ENCODE measurements at regions not wholly inside any gene's neighbourhood (a gene's known extent, or its start where the extent isn't known, plus 50 kb on each side); places are given as distances from the start of the nearest gene placed in this dataset.

GRCh38 chr1:68798071-68798470, 301.2 kb upstream of the DEPDC1 start:
- DNase-seq (ENCODE audit: low read depth in 1 of 2, low spot score in 1 of 2), result no peak
- H3K4me3 ChIP-seq (replicated peaks; ENCODE audit: insufficient read depth, low read length), result no peak overlapping the region
- H3K27ac ChIP-seq (replicated peaks), result no peak overlapping the region
- no peaks in the 10 kb centered on the region for H3K27me3 ChIP-seq (ENCODE audit: insufficient read depth, poor library complexity, severe bottlenecking)
- no peak for TF ChIP-seq POLR2AphosphoS5 (IDR thresholded peaks at IDR 0.05; ENCODE audit: low read depth)
- no peak for TF ChIP-seq GABPA (IDR thresholded peaks at IDR 0.05; ENCODE audit: low read depth)
- TF ChIP-seq CTCF (IDR thresholded peaks at IDR 0.05; ENCODE audit: insufficient read depth, low read length), result no peak
- no peak for TF ChIP-seq SPI1 (IDR thresholded peaks at IDR 0.05; ENCODE audit: borderline replicate concordance, low read depth)
- no peak for TF ChIP-seq REST (IDR thresholded peaks at IDR 0.05; ENCODE audit: insufficient replicate concordance, low read depth)

GRCh38 chr1:68799096-68799495, 302.2 kb upstream of the DEPDC1 start:
- no peaks in the 10 kb centered on the region for H3K27me3 ChIP-seq (ENCODE audit: insufficient read depth, poor library complexity, severe bottlenecking)
- H3K27ac ChIP-seq (replicated peaks), result no peak overlapping the region
- no peak for DNase-seq (ENCODE audit: low read depth in 1 of 2, low spot score in 1 of 2)
- no peak for TF ChIP-seq POLR2AphosphoS5 (IDR thresholded peaks at IDR 0.05; ENCODE audit: low read depth)
- no peak for TF ChIP-seq GABPA (IDR thresholded peaks at IDR 0.05; ENCODE audit: low read depth)
- no peak for TF ChIP-seq REST (IDR thresholded peaks at IDR 0.05; ENCODE audit: insufficient replicate concordance, low read depth)
- TF ChIP-seq SPI1 (IDR thresholded peaks at IDR 0.05; ENCODE audit: borderline replicate concordance, low read depth), result no peak
- TF ChIP-seq CTCF (IDR thresholded peaks at IDR 0.05; ENCODE audit: insufficient read depth, low read length), result no peak
- H3K4me3 ChIP-seq (replicated peaks; ENCODE audit: insufficient read depth, low read length), result no peak overlapping the region

- Histone ChIP-seq H3K27me3 (ENCODE audit: insufficient read depth, poor library complexity, severe bottlenecking) (no peaks in the 10 kb centered on the region), H3K4me3 (replicated peaks; ENCODE audit: insufficient read depth, low read length) (no peak overlapping the region), H3K27ac (replicated peaks) (no peak overlapping the region)
- DNase-seq (ENCODE audit: low read depth in 1 of 2, low spot score in 1 of 2), result no peak
- TF ChIP-seq REST (IDR thresholded peaks at IDR 0.05; ENCODE audit: insufficient replicate concordance, low read depth), result no peak
- TF ChIP-seq SPI1 (IDR thresholded peaks at IDR 0.05; ENCODE audit: borderline replicate concordance, low read depth), result no peak
- no peak for TF ChIP-seq GABPA (IDR thresholded peaks at IDR 0.05; ENCODE audit: low read depth)
- TF ChIP-seq POLR2AphosphoS5 (IDR thresholded peaks at IDR 0.05; ENCODE audit: low read depth), result no peak
- TF ChIP-seq CTCF (IDR thresholded peaks at IDR 0.05; ENCODE audit: insufficient read depth, low read length), result no peak
Measured at GRCh38 chr1:68800182-68800581, 303.3 kb upstream of the DEPDC1 start.

All from HL-60 (cell line).